ENCODE measurements at regions not wholly inside any gene's neighbourhood (a gene's known extent, or its start where the extent isn't known, plus 50 kb on each side); places are given as distances from the start of the nearest gene placed in this dataset.
"Not testable (repeated sequence)": the region's sequence is repeated elsewhere in the genome, so short reads cannot be mapped to it uniquely, and the experiment has no call there.

- DNase-seq (ENCODE audit: low spot score) = no peak
Measured at GRCh38 chr2:83155826-83156225, 1303.3 kb downstream of the SUCLG1 start.

- no peak for DNase-seq (ENCODE audit: low spot score)
Measured at GRCh38 chr2:83143946-83144345, 1315.1 kb downstream of the SUCLG1 start.

- no peak for DNase-seq (ENCODE audit: low spot score)
Measured at GRCh38 chr2:83142934-83143333, 1316.1 kb downstream of the SUCLG1 start.

GRCh38 chr2:83115606-83116005 lies 1343.5 kb downstream of the SUCLG1 start:
- no peak for DNase-seq (ENCODE audit: low spot score)

DNA sequence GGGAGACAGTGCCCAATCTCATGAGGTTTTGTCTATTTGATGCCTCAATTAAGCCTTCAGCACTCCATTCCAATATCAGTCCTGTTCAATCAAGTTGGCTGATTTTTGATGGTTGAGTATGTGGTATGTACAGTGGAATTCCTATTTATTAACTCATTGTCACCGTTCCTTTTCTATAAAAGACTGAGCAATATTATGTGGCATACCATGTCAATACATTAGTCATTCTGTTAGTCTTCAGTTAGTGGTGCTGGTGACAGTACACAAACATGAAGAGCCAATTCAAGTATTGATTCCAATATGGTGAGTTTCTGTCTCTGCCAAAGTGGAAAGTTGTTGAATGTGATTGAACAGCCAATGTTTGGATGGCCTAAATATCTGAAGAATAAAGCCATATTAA lies 1343.9 kb downstream of the SUCLG1 start:
- no peak for DNase-seq (ENCODE audit: low spot score)

- DNase-seq (ENCODE audit: low spot score) = no peak
Measured at GRCh38 chr2:83113953-83114352, 1345.1 kb downstream of the SUCLG1 start.

GRCh38 chr2:83112858-83113257 lies 1346.2 kb downstream of the SUCLG1 start:
- no peak for DNase-seq (ENCODE audit: low spot score)

DNA sequence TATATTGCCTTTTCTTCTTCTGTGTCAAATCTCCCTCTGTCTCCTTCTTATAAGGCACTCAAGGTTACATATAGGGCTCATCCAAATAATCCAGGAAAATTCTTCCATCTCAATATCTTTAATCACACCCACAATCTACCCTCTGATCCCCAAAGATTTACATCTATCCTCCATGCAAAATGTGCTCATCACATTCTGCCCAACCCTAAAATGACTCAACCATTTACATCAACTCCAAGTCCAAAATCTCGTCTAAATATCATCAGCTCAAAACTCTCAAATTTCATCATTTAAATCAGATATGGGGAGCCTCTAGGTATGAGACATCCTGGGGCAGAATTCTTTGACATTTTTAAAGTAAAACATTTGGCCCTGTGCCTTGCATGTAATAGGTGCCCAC lies 1349.8 kb downstream of the SUCLG1 start:
- DNase-seq (ENCODE audit: low spot score) = no peak

GRCh38 chr2:83106853-83107252 lies 1352.2 kb downstream of the SUCLG1 start:
- no peak for DNase-seq (ENCODE audit: low spot score)

DNA sequence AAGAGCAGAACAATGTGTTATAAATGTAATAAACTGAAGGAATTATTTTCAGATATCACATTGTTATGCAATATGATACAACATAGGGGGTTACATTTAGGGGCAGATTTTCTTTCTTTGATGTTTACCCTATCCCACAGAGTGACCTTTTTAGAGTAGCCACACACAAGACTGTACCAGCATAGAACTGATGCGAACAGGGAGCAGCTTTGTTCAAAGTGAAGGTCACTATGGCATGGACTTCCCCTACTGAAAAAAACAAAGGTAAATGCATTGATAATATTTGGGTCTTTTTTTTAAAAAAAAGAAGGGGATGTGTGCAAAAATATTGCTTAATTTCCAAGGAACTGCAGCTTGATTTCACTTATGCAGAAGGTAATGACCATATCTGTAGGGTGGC lies 1354.9 kb downstream of the SUCLG1 start:
- no peak for DNase-seq (ENCODE audit: low spot score)

DNA sequence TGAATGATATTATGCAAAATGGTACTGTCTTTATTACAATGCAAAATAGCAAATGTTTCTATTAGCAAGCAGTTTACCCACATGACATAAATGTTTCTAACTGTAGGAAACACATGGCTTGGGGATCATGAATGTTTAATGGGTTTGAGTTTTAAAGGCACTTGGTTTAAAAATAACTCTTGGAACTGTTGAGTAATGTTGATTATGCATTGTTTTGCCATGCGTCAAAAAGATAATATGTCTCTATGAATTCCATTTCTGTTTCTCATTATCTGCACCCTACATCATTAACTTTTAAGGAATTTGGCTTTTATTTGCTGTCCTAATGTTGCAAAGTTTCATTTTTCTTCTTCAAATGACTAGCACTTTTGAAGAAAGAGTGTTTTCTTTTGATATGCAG lies 1355.5 kb downstream of the SUCLG1 start:
- DNase-seq (ENCODE audit: low spot score) = no peak

DNA sequence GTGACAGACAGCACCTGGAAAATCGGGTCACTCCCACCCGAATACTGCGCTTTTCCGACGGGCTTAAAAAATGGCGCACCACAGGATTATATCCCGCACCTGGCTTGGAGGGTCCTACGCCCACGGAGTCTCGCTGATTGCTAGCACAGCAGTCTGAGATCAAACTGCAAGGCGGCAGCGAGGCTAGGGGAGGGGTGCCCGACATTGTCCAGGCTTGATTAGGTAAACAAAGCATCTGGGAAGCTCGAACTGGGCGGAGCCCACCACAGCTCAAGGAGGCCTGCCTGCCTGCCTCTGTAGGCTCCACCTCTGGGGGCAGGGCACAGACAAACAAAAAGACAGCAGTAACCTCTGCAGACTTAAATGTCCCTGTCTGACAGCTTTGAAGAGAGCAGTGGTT lies 1370.0 kb downstream of the SUCLG1 start:
- not testable (repeated sequence) for DNase-seq (ENCODE audit: low spot score)

GRCh38 chr2:83085869-83086268 lies 1373.2 kb downstream of the SUCLG1 start:
- DNase-seq (ENCODE audit: low spot score) = no peak

- no peak for DNase-seq (ENCODE audit: low spot score)
Measured at GRCh38 chr2:83081826-83082690, 1377.0 kb downstream of the SUCLG1 start.

DNA sequence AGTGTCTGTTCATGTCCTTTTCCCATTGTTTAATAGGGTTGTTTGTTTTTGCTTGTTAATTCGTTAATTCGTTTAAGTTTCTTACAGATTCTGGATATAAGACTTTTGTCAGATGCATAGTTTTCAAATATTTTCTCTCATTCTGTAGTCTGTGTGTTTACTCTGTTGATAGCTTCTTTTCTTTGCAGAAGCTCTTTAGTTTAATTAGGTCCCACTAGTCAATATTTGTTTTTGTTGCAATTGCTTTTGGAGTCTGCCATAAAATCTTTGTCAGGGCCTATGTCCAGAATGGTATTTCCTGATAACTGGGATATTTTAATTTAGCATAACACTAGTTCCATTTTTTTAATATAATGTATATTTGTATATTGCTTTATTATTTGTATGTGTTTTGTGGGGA lies 1380.1 kb downstream of the SUCLG1 start:
- DNase-seq (ENCODE audit: low spot score) = no peak

GRCh38 chr2:83072767-83073166 lies 1386.3 kb downstream of the SUCLG1 start:
- no peak for DNase-seq (ENCODE audit: low spot score)

DNA sequence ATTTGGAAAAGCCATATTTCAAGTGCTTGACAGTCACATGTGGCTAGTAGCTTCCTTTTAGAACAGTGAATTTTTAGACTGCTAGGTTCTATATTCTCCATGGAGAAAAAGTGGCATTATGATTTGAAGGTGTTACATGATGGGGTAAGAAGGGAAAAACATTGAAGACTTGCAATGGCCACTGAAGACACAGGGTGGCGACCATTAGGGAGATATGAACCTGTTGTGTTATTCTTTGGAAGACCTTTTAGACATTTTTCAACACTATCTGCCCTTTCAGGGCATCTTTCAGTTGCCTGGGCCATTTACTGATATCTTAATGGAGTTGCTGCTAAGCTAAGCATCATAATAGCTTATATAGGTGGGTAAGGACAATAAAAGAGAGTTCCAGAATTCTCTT lies 1387.2 kb downstream of the SUCLG1 start:
- no peak for DNase-seq (ENCODE audit: low spot score)

DNA sequence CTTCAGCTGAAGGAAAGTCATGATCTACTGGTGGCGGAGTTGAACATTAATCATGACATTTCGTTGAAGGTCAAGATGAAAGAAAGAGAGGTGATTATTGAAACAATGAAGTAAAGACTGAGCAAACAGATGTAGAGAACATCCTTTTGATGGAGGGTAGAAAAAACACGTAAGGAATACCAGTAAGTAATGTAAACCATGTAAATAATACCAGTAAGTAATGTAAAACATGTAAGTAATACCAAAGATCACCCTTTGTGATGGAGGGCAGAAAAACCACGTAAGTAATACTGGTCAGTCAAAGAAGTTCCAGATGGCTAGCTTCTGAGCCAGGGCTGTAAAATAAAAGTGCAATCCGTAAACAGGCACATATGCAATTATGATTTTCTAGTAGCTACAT lies 1387.7 kb downstream of the SUCLG1 start:
- no peak for DNase-seq (ENCODE audit: low spot score)

DNA sequence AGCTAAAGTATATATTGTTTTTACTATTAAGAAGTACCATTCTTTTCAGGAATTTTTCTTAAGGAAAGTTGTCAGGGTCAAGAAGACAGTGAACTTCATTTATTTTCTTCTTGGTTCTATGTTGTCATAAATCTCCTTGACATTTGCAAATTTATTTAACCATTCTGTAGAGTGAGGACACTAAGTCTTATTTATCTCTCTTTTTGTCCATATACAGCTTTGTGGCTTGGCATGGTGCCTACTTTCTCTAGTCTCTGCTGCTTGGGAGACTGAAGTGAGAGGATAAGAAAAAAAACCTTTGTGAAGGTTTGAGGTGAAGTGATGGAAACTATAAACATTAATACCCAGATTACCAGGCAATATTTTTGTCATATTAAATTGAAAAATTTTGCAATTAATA lies 1389.4 kb downstream of the SUCLG1 start:
- DNase-seq (ENCODE audit: low spot score) = no peak

- DNase-seq (ENCODE audit: low spot score) = no peak
Measured at GRCh38 chr2:83068714-83069113, 1390.4 kb downstream of the SUCLG1 start.

DNA sequence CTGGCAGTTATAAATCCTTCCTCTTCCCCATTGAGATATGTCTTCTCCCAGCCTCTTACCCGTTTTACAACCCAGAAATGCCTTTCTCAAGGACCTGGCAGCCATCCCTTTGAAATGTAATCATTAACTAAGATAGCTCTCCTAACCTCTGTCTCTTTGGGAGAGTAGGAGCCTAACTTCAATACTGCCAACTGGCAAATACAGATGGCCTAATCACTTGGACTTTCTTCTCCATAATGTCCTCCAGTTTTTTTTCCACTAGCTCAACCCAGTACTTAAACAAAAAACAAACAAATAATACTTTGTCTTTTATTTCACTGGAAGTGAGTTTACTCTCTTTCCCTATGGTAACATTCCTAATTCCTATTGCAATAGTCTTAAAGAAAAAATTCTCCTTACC lies 1391.1 kb downstream of the SUCLG1 start:
- no peak for DNase-seq (ENCODE audit: low spot score)

DNA sequence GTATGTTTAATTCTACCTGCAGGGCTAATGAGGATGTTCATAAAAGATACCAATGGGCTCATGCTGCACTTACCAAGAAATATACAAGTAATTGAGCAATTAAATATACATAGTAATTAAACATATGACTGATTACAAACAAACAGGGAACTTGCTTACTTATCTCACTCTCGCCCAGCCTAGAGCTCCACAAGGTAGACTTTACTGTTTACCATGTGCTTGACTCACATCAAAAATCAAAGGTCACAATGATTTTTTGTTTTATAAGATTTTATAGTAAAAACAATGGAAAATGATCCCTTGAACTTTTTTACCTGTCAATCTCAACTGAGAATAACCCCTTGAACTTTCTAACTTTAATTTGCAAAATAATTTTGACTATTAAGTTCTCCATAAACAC lies 1395.1 kb downstream of the SUCLG1 start:
- no peak for DNase-seq (ENCODE audit: low spot score)

DNA sequence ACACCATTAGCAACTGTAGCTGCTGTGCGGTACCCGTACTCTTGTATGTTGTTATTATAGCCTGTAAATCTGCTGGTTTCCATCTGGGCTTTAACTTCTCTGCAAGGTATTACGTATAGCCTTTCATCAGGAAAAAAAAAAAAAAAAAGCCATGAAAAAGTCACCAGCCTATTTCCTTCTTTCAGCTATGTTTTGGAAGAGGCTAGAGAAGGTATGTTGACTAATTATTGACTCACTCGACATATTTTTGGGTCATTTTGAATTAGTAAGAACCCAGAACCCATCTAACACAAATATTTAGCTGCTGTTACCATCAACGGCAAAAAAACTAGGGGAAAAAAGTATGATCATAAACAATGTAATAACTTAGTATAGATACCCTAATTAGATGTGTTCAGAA lies 1395.6 kb downstream of the SUCLG1 start:
- DNase-seq (ENCODE audit: low spot score) = no peak

GRCh38 chr2:83058683-83059082 lies 1400.4 kb downstream of the SUCLG1 start:
- no peak for DNase-seq (ENCODE audit: low spot score)

Measured in hematopoietic multipotent progenitor cell treated with erythropoietin and hydrocortisone succinate and interleukin-3 and kit ligand, for 15 days (in vitro differentiated cells).